GM19468 (cell line): ENCODE measurements at regions not wholly inside any gene's neighbourhood (a gene's known extent, or its start where the extent isn't known, plus 50 kb on each side); places are given as distances from the start of the nearest gene placed in this dataset.

Source experiments
- ATAC-seq: cut with Tn5 transposase; IDR thresholded peaks from one replicate; pipeline ENCODE4 v1.9.1; 2021; ENCODE audit warnings: mild to moderate bottlenecking, moderate library complexity, moderate number of reproducible peaks; ENCODE audit not compliant: unreplicated experiment; ENCODE audit errors: extremely low read depth

GRCh38 chr16:80060470-80060869 lies 459.9 kb upstream of the MAF start:
- no peak for ATAC-seq

DNA sequence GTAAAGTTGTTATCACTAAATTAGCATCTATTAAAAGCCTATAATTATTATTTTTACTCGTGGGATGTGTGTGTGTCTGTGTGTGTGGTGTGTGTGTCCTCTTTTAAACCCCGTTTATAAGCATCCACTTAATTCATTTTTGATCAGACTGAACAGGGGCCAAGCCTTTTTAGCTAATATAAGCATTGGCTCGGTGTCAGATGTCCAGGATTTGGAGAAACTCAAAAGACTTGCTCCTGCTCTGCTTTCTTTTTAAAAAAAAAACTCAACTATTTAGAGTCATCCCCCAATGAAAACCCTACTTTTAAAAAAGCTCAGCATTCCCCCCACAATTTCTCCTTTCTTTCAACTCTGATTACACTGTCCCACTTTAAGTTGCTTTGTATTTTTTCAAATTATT lies 459.3 kb upstream of the MAF start:
- no peak for ATAC-seq

DNA sequence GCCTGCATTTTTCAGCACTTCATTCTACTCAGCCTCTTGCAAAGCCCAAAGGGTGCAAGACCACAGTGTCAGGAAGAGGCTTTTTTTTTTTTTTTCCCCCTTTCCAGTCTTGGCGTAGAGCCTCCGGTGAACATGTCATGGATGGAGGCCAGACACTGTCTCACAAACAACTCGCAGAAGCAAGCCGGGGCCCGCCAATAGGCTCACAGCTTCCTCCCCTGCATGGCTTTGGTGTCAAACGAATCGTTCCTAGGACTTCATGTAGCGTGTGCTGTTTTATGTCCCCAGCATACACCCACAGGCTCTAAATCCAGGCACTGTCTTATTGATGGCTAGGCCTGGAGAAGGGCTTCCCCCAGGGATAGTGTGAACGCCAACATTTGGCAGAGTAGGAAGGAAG lies 457.7 kb upstream of the MAF start:
- no peak for ATAC-seq

DNA sequence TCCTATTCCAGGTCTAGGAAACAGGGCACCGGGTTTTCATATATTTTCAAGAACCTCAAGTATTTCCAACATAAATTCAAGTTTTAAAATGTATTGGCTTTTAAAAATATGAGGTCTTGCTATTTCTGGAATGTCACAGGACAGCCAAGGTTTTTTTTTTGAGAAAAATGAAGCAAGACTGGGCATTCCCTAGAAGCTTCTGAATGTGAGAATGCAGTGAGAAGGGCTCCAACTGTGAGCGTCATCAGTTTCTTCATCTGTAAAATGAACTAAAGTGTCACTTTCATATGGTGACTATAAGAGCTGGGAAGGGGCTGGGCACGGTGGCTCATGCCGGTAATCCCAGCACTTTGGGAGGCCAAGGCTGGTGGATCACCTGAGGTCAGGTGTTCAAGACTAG lies 455.8 kb upstream of the MAF start:
- no peak for ATAC-seq

DNA sequence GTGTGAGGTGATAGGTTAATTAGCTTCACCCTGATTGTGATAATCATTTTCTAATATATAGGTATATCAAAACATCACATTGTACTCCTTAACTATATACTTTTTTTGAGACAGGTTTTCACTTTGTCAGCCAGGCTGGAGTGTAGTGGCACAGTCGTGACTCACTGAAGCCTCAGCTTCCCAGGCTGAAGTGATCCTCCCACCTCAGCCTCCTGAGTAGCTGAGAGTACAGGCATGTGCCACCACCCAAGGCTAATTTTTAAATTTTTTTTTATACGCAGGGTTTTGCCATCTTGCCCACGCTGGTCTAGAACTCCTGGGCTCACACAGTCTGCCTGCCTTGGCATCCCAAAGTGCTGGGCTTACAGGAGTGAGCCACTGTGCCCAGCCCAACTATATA lies 455.3 kb upstream of the MAF start:
- ATAC-seq: no peak

DNA sequence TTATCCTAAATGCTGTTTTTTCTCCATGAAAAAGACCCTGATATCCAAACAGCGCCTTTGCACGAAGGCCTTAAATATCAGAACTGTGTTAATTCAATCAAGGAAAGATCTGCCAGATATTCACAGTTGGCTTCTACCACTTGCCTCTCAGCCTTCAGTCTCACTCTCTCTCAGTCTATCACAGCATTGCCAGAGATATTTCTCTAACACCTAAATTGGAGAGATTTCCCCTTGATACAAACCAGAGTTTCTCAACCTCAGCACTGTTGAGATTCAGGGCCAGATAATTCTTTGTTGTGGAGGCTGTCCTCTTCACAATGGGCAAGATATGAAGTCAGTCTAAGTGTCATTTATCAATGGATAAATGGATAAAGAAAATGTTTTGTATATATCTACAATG lies 454.1 kb upstream of the MAF start:
- no peak for ATAC-seq

DNA sequence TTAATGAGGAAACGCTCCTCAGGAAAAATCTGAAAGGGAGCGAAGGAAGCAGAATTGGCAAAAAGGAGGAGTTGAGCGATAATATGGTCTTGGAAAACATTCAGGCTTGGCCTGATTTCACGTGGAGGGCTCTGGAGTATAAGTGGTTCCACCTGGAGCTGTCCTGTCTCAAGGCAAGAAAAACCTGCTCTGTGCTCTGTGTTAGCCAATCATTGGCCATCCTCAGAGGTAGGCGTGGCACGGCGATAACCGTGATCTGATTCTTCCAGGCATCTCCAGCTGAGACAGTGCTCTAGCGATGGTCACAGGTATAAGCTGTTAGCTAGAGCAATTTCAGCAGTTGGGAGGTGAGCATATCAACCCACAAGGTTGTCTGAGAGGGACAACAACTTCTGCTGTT lies 450.5 kb upstream of the MAF start:
- ATAC-seq: no peak

DNA sequence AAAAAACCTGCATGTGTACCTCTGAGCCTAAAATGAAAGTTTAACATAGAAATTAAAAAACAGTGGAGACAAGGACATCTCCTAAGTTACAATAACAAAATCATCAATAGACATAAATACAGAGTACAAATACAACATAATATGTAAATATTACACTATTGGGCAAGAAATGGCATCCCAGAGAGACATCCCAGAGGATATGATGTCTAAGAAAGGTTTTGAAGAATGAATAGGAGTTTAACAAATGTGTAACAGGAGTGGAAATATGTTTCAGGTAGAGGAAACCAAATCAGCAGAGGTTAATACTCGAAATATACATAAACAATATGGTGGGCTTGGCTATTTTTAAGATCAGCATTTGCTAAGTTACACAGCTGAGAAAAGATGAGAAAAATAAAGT lies 447.7 kb upstream of the MAF start:
- ATAC-seq: no peak

- no peak for ATAC-seq
Measured at GRCh38 chr16:80047842-80048241, 447.3 kb upstream of the MAF start.

DNA sequence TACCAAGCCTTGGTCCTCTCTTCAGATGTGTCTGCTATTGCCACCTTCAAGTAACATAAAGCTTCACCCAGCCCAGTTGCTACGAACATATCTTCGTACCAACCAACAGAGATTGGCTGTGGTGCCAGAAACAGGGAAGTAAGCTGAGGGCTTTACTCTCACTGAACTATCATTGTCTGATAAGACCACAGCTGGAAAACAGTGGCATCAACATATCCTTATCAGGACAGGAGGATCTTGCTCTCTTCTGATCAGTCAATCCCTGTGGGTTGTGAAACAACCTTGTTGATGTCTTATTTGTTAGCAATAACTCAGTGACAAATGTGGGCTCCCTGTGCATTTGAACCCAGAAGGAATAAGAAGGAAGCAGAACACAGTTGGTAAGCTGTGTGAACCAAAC lies 446.3 kb upstream of the MAF start:
- no peak for ATAC-seq

DNA sequence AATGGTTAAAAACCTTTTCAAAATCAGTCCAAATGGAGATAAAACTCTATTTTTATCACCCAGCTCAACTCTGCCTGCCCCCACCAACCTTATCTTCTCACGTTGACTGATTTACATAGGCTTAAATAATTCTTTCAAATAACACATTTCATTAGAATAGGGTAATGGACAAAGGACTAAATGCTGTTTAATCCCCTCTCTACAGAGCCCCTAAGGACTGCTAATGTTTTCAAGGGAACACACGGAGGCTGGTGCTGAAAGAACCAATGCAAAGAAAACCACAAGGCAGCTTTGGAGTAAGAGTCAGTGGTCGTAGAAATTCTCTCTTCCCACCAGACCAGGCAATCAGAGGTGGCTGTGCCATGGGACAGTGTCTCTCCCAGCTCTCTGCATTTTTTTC lies 445.7 kb upstream of the MAF start:
- ATAC-seq: no peak

DNA sequence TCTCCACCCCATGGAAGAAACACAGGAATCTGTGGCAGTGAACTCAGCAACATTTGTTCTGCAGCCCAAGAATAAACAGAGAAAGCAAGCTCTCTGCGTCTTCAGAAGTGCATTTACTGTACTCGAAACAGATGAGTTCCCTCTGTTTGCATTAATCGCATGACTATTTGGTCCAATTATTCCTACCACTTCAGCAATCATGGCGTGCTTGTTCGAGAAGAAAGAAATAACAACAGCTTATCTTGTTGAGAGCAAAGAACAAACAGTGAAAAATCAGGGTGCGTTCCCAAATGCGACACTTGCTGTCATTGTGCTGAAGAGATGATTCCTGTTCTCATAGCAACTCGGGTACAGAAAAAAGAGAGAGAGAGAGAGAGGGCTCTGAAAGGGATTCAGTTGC lies 445.3 kb upstream of the MAF start:
- ATAC-seq: no peak

DNA sequence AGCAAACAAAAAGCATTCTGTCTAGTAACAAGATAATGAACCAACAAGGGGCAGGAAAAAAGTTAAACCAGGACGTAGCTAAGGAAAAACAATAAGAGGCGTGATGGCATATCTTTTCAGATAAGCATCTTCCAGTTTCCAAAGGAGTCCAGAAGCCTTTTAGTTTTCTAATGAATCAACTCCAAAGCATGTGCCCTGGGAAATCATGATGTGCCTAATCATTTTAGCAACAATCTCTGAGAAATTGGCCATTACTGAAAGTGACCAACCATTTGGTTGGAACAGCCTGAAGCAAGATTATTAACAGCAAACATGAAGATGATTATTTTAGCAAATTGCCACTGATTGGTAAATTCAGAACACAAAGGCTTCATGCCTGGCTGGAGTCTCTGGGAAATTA lies 440.9 kb upstream of the MAF start:
- ATAC-seq: no peak

GRCh38 chr16:80040814-80041213 lies 440.3 kb upstream of the MAF start:
- ATAC-seq: no peak

DNA sequence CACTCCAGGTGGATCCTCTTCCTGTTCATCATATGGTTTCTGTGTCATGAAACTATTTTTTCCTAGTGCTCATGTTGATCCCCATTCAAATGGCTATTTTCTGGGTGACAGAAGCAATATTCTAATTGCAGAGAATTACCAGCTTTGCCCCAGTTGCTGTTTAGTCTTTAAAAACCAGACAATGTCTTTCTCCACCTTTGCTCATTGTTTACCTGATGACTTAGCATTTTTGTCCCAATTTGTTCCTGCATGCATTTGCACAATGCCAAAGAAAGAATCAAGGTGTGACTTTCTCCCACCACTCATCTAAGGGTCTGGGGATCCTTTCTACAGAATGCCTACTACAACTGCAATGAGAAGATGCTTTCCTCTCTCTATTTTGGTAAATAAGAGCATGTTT lies 439.9 kb upstream of the MAF start:
- no peak for ATAC-seq

GRCh38 chr16:80039777-80040176 lies 439.2 kb upstream of the MAF start:
- no peak for ATAC-seq

- ATAC-seq: no peak
Measured at GRCh38 chr16:80038566-80038965, 438.0 kb upstream of the MAF start.

GRCh38 chr16:80034948-80035663 lies 434.6 kb upstream of the MAF start:
- ATAC-seq: no peak

GRCh38 chr16:80034469-80034826 lies 433.9 kb upstream of the MAF start:
- no peak for ATAC-seq

- ATAC-seq: no peak
Measured at GRCh38 chr16:80033783-80034468, 433.4 kb upstream of the MAF start.

DNA sequence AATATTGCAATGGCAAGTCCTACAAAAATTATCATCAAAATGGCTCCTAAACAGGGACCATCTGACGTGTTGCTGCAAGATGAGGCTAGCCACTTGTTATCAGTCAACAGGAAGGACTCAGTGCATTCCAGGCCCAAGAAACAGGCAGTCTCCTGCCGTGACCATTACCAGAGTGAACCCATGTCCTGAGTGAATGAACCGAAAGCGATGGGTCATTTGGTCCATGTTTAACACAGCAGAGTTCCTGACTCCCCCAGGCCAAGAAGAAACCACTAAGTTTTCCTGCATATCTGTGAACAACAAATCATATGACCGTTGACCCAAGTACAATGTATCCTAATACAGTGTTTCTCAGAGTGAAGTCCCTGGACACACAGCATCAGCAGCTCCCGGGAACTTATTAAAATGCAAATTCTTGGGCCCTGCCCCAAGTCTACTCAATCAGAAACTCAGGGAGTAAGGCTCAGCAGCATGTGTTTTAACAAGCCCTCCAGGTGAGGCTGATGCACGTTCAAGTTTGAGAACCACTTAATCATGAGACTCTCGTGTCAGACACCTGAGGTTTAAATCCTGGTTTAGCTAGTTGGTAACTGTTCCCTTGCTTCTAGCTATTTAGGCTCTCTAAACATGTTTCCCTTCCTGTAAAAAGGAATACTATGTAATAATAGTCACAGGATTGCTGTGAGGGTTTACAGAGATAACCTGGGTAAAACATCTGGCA lies 429.4 kb upstream of the MAF start:
- ATAC-seq: no peak

DNA sequence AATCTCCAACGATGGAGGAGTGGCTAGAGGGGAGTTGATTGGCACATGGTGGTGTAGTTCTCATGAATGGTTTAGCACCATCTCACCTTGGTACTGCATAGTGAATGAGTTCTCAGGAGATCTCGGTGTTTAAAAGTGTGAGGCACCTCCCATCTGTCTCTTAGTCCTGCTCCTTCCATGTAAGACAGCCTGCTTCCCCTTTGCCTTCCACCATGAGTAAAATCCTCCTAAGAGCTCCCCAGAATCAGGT lies 428.8 kb upstream of the MAF start:
- ATAC-seq: no peak
